Upper lobe of left lung (tissue), 6 donors: ENCODE measurements at regions not wholly inside any gene's neighbourhood (a gene's known extent, or its start where the extent isn't known, plus 50 kb on each side); places are given as distances from the start of the nearest gene placed in this dataset.

Source experiments
- ATAC-seq, 2 donors: fragments of 200-7000 bp; cut with Tn5 transposase; one replicate each; pipeline ENCODE4 v1.9.1; 2022; ENCODE audit warnings: mild to moderate bottlenecking in 2 of 2, moderate library complexity in 2 of 2; ENCODE audit not compliant: low FRiP score in 2 of 2
- DNase-seq, 2 donors: peaks; one replicate each; pipeline ENCODE4 v3.0.0-alpha.2; 2019 to 2020
- H3K27ac ChIP-seq, 4 donors: fragments of 200-600 bp; sonication (generic); one replicate each; pipeline ENCODE4 v1.5.1; 2016 to 2019
- H3K27me3 ChIP-seq, 4 donors: fragments of 200-600 bp; sonication (generic); one replicate each; pipeline ENCODE4 v1.5.1; 2017 to 2019
- H3K36me3 ChIP-seq, 4 donors: fragments of 200-600 bp; sonication (generic); one replicate each; pipeline ENCODE4 v1.5.1; 2016 to 2019
- H3K4me1 ChIP-seq, 4 donors: fragments of 200-600 bp; sonication (generic); one replicate each; pipeline ENCODE4 v1.5.1; 2018 to 2019
- H3K4me3 ChIP-seq, 4 donors: fragments of 200-600 bp; sonication (generic); one replicate each; pipeline ENCODE4 v1.5.1; 2017 to 2019; ENCODE audit warnings: mild to moderate bottlenecking in 2 of 4, moderate library complexity in 1 of 4
- H3K9me3 ChIP-seq, 4 donors: fragments of 200-600 bp; sonication (generic); one replicate each; pipeline ENCODE4 v1.5.1; 2018 to 2019
- EP300 ChIP-seq, 4 donors: sonication (generic); formaldehyde crosslinking; IDR thresholded peaks; one replicate each; pipeline ENCODE4 v1.5.1; 2017; ENCODE audit warnings: antibody characterized with exemption in 4 of 4, control low read depth in 2 of 4
- POLR2A ChIP-seq, 4 donors: fragments of 450-650 bp; IDR thresholded peaks; one replicate each; pipeline ENCODE4 v1.5.1; 2016 to 2017; ENCODE audit warnings: antibody characterized with exemption in 4 of 4, mild to moderate bottlenecking in 2 of 4
- POLR2AphosphoS5 ChIP-seq, 2 donors: sonication (generic); formaldehyde crosslinking; IDR thresholded peaks; one replicate each; pipeline ENCODE4 v1.5.1; 2017; ENCODE audit warnings: antibody characterized with exemption in 2 of 2
- WGBS, 2 donors: methylation state at CpG; one replicate each; pipeline ENCODE4 v1.1.5; 2017 to 2018; 5-methylcytosine and 5-hydroxymethylcytosine counted together
- TF ChIP-seq, protein P1 (sequence below), 6 experiments: fragments of 450-650 bp in 4 of 6; fragments of 200-600 bp in 2 of 6; sonication (generic) in 2 of 6; IDR thresholded peaks; one replicate each; pipeline ENCODE4 v1.5.1; 2016 to 2019; ENCODE audit warnings: antibody characterized with exemption in 6 of 6
- donor health status: DM: no; HTN: no; CAD: no; lungs with moderate emphysema.
- donor health status: DM: no; HTN: yes; CAD: no; lungs with severe emphysema.

DNA sequence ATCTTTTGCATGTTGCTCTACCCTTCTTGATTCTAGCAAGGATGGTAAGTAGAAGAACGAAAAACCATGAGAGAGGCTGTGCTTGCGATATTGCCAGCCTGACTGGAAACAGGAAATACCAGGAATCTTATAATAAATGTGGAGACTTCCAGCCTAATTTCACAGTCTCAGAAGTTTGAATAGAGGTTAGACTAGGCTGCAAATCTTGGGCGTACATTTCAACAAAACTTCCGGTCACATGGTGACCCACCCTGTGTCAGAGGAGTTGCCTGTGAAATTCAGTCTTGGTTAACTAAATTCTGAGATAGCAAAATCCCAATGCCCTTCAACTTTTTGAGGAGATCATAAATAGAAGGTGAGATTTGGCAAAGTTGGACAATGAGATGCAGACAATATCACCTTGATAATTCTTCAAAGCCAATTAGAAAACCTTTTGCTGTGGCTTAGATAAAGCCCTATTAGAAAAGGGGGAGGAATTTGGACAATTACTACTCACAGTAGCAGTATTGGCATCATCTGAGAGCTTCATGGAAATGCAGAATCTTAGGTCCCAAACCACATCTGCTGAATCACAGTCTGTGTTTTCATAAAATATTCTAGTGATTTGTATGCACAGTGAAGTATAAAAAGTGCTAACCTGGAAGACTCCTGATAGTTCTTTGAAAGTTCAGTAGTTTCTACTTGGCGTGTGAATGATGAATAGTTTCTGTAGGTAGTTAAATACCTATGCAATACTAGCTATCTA, 262.0 kb upstream of the JAG1 start:
- Histone ChIP-seq H3K4me3 (no peak overlapping the region), H3K9me3 (no peaks in the 10 kb centered on the region), H3K27me3 (no peaks in the 10 kb centered on the region), H3K36me3 (no peaks in the 10 kb centered on the region), H3K4me1 (no peaks in the 10 kb centered on the region), H3K27ac (no peak overlapping the region)
- TF ChIP-seq, protein P1, sequence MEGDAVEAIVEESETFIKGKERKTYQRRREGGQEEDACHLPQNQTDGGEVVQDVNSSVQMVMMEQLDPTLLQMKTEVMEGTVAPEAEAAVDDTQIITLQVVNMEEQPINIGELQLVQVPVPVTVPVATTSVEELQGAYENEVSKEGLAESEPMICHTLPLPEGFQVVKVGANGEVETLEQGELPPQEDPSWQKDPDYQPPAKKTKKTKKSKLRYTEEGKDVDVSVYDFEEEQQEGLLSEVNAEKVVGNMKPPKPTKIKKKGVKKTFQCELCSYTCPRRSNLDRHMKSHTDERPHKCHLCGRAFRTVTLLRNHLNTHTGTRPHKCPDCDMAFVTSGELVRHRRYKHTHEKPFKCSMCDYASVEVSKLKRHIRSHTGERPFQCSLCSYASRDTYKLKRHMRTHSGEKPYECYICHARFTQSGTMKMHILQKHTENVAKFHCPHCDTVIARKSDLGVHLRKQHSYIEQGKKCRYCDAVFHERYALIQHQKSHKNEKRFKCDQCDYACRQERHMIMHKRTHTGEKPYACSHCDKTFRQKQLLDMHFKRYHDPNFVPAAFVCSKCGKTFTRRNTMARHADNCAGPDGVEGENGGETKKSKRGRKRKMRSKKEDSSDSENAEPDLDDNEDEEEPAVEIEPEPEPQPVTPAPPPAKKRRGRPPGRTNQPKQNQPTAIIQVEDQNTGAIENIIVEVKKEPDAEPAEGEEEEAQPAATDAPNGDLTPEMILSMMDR (IDR thresholded peaks at IDR 0.05), result no peak
- TF ChIP-seq EP300 (IDR thresholded peaks at IDR 0.05), result no peak
- no peak for TF ChIP-seq POLR2A (IDR thresholded peaks at IDR 0.05)
- 61 to 73% methylated on average over 5 of the region's 5 CpGs for WGBS, 2 donors
- DNase-seq (no peak), ATAC-seq (no peak)

DNA sequence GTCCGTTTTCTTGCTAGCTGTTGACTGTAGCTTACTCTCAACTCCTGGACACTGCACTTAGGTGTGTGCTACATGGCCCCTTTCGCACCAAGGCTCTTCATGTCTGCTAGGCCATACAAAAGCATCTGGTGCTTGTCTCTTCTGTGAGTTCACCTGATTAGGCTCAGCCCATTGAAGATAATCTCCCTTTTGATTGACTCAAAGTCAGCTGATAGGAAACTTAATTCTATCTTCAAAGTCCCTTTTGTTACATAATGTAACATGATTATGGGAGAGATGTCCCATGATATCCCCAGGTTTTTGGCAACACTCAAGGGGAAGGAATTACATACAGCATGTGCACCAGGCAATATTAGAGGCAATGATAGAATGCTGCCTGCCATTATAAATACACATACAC, 263.0 kb upstream of the JAG1 start:
- no peak overlapping the region for H3K4me3 ChIP-seq
- DNase-seq, result no peak
- H3K9me3 ChIP-seq, result no peaks in the 10 kb centered on the region
- WGBS, 2 donors, result 83 to 94% methylated on average over 2 of the region's 2 CpGs
- ATAC-seq, result no peak
- H3K36me3 ChIP-seq, result no peaks in the 10 kb centered on the region
- TF ChIP-seq, protein P1 (IDR thresholded peaks at IDR 0.05), result no peak
- TF ChIP-seq POLR2AphosphoS5 (IDR thresholded peaks at IDR 0.05), result no peak
- no peak for TF ChIP-seq EP300 (IDR thresholded peaks at IDR 0.05)
- TF ChIP-seq POLR2A (IDR thresholded peaks at IDR 0.05), result no peak
- H3K27ac ChIP-seq, result no peak overlapping the region
- no peaks in the 10 kb centered on the region for H3K4me1 ChIP-seq
- no peaks in the 10 kb centered on the region for H3K27me3 ChIP-seq

DNA sequence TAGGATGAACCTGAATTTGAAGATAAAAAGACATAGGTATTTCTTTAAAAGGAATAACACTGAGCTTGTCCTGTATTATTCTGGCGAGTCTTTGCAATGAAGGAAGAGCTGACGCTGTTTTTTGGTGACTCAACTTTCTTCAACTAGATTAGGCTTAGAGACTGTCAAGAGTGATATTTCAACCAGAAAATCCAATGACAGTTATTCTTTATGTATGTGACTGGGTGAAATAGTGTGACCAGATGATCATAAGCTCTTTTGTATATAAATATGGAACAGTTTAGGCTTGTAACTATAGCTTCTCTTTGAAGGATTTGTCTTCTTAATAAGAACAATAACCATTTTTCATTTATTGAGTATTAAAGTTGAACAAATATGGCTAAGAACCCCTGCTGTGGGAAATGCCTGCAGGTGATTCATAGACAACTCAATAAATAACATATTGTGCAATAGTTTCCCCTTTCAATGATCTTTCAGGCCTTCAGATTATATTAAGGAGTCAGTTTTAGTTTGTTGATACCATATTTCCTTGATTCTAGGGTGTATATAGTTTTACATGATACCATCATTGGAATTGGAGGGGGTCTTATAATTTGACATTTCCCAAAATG, 265.6 kb upstream of the JAG1 start:
- Histone ChIP-seq H3K4me3 (no peak overlapping the region), H3K9me3 (no peaks in the 10 kb centered on the region), H3K27me3 (no peaks in the 10 kb centered on the region), H3K4me1 (no peaks in the 10 kb centered on the region), H3K27ac (no peak overlapping the region), H3K36me3 (no peaks in the 10 kb centered on the region)
- TF ChIP-seq EP300 (IDR thresholded peaks at IDR 0.05), result no peak
- no peak for TF ChIP-seq POLR2A (IDR thresholded peaks at IDR 0.05)
- TF ChIP-seq, protein P1 (IDR thresholded peaks at IDR 0.05), result no peak
- no peak for TF ChIP-seq POLR2AphosphoS5 (IDR thresholded peaks at IDR 0.05)
- ATAC-seq (no peak), DNase-seq (no peak)
- WGBS, 2 donors, result 97 to 100% methylated on average over 2 of the region's 2 CpGs

DNA sequence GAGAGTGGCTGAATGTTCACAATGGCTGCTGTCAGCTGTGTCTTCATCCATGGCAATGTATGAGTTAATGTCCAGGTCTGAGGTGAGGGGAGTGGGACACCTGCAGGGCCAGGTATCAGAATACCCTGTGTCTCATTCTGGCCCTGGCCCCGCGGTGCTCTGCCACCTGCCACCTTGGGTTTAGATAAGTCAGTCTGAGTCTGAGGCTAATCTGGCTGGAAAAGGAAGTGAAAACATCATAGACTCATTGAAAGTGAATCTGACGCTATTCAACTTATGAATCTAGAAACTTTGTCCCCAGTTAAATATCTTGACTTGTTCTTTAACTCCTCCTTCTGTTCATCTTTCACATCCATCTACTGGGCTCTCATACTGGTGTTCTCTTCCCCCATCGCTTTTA, 267.1 kb upstream of the JAG1 start:
- TF ChIP-seq POLR2AphosphoS5 (IDR thresholded peaks at IDR 0.05) (no peak), EP300 (IDR thresholded peaks at IDR 0.05) (no peak), POLR2A (IDR thresholded peaks at IDR 0.05) (no peak)
- TF ChIP-seq, protein P1 (IDR thresholded peaks at IDR 0.05), result no peak
- no peaks in the 10 kb centered on the region for H3K27me3 ChIP-seq
- 90 to 93% methylated on average over 4 of the region's 4 CpGs for WGBS, 2 donors
- peak in 1 of 2 donors; percentile 24 for DNase-seq
- H3K9me3 ChIP-seq, result no peaks in the 10 kb centered on the region
- no peaks in the 10 kb centered on the region for H3K36me3 ChIP-seq
- ATAC-seq, result no peak
- H3K4me1 ChIP-seq, result no peaks in the 10 kb centered on the region
- no peak overlapping the region for H3K27ac ChIP-seq
- H3K4me3 ChIP-seq, result no peak overlapping the region
